Duodenal mucosa (tissue), 2 donors: ENCODE measurements at regions not wholly inside any gene's neighbourhood (a gene's known extent, or its start where the extent isn't known, plus 50 kb on each side); places are given as distances from the start of the nearest gene placed in this dataset.
"Not testable (repeated sequence)": the region's sequence is repeated elsewhere in the genome, so short reads cannot be mapped to it uniquely, and the experiment has no call there.

Source experiments
- H3K27ac ChIP-seq: one replicate; pipeline ENCODE4 v1.7.0; 2013; ENCODE audit warnings: low read depth, low read length
- H3K27me3 ChIP-seq, 2 donors: one replicate each; pipeline ENCODE4 v1.7.0; 2013; ENCODE audit warnings: low read length in 2 of 2, control low read depth in 1 of 2; ENCODE audit not compliant: insufficient read depth in 2 of 2, control insufficient read depth in 1 of 2
- H3K36me3 ChIP-seq, 2 donors: one replicate each; pipeline ENCODE4 v1.7.0; 2013; ENCODE audit warnings: low read length in 2 of 2, control low read depth in 1 of 2; ENCODE audit not compliant: insufficient read depth in 2 of 2, control insufficient read depth in 1 of 2
- H3K4me1 ChIP-seq, 2 donors: one replicate each; pipeline ENCODE4 v1.7.0; 2013; ENCODE audit warnings: low read length in 2 of 2, control low read depth in 1 of 2; ENCODE audit not compliant: insufficient read depth in 2 of 2, control insufficient read depth in 1 of 2
- H3K4me3 ChIP-seq, 2 donors: one replicate each; pipeline ENCODE4 v1.7.0; 2013; ENCODE audit warnings: low read length in 2 of 2, low read depth in 1 of 2
- H3K9ac ChIP-seq, 2 donors: one replicate each; pipeline ENCODE4 v1.7.0; 2013; ENCODE audit warnings: low read length in 2 of 2, low read depth in 1 of 2
- H3K9me3 ChIP-seq, 2 donors: one replicate each; pipeline ENCODE4 v1.7.0; 2013; ENCODE audit warnings: low read length in 2 of 2, control low read depth in 1 of 2; ENCODE audit not compliant: control insufficient read depth in 1 of 2

DNA sequence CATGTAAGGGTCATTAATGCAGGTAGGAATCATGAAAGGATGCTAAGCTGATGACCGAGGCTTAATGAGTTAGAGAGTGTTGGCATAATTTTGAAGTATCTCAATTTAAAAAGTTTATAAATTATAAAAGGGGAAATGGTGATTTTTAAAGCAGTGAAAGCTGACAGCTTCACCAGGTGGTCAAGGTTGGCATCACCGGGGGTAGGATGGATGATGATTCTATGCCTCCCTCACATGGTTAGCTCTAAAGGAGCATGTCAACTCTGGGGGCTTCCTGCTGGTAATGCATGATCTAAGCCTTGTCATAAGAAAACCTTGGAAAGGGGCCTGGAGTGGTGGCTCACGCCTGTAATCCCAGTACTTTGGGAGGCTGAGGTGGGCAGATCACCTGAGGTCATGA is 89.2 kb upstream of the MARCKS start:
- Histone ChIP-seq H3K4me1 (no peaks in the 10 kb centered on the region), H3K9ac (no peak overlapping the region), H3K9me3 (no peaks in the 10 kb centered on the region), H3K27ac (no peak overlapping the region), H3K4me3 (no peak overlapping the region), H3K27me3 (no peaks in the 10 kb centered on the region), H3K36me3 (no peaks in the 10 kb centered on the region)

DNA sequence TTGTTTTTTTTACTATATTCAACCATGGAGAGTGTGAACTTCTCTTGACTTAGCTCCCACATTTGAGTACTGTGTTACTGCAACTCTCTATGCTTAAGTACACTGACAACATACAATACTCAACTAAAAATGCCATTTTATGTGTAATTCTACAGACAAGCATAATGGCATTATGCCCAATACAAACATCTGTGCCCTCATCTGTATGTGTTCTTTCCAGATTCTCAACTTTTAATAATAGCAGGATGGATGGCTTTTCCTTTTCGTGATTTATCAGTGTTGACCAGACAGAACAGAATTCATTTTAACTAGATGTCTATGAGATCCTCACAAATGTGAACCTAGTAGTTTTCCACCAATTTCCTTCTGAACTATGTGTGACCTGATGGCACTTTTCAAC is 84.2 kb upstream of the MARCKS start:
- Histone ChIP-seq H3K4me1 (peaks cover 6 to 9% of the 10 kb centered on the region in 2 donors), H3K9ac (no peak overlapping the region), H3K4me3 (no peak overlapping the region), H3K27me3 (no peaks in the 10 kb centered on the region), H3K9me3 (no peaks in the 10 kb centered on the region), H3K36me3 (no peaks in the 10 kb centered on the region), H3K27ac (no peak overlapping the region)

DNA sequence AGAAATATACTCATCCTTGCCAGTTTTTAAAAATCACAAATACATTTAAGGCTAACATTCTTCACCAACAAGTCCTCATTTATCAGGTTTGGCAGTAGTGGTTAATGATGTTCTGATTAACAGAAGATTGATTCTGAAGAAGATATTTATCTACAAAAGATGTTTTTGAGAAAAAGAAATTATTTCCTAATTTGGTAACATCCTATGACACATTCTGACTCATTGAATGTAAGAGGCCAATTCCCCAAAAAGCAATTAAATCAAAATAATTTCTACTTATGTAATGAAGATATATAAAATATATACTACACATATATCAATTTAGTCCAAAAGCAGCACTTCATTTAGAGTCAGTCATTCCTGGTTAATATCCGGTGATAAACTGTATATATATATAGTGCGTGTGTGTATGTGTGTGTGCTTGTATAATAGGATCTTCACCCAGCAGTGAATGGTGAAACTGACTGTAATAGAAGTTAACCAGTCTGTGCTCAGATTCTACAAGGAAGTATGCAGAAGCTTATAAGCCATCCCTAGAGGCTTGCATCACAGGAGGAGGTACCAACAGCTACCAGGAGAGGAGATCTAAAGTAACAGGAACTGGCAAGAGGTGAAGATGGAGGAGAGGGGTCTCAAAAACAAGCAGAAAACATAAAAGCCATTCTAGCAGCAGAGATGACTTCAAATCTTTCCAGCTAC is 82.9 kb upstream of the MARCKS start:
- H3K27me3 ChIP-seq, result no peaks in the 10 kb centered on the region
- no peak overlapping the region for H3K9ac ChIP-seq
- no peaks in the 10 kb centered on the region for H3K9me3 ChIP-seq
- H3K4me3 ChIP-seq, result no peak overlapping the region
- no peaks in the 10 kb centered on the region for H3K36me3 ChIP-seq
- no peak overlapping the region for H3K27ac ChIP-seq
- H3K4me1 ChIP-seq, result peaks cover 6 to 9% of the 10 kb centered on the region in 2 donors

DNA sequence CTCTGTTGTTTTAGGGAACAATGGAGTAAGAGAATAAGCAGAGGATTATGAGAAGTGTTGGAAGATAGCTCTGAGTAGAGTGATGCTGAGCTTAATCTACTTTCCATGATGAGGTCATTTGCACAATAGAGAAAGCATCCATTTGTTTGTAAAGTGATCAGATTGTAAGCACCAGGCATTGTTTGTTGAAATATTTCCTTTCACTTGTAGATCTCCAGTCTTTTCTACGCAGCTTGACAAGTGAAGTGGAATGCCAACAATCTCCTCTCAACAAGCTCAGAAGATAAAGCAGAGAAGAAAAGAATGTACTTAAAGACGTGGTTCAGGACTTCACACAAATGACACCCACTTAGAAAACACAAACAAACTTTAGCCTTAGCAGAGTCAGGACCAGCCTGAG is 80.1 kb upstream of the MARCKS start:
- no peaks in the 10 kb centered on the region for H3K36me3 ChIP-seq
- peaks cover 6 to 9% of the 10 kb centered on the region in 2 donors for H3K4me1 ChIP-seq
- H3K27ac ChIP-seq, result no peak overlapping the region

DNA sequence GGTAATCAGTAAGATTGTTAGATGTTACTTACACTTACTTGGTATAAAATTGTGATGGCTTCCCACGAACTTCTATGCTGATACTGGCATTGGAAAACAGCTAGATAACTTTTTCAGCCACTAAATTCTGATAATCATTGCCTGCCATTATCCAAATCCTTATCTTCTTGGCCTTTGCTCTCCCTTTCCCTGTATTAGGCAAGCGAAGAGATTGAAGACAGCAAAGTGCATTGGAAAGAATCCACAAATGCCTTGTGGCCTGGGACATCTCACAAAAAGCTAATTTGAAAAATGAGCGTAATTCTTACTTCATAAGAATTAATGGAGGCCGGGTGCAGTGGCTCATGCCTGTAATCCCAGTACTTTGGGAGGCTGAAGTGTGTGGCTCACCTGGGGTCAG is 79.5 kb upstream of the MARCKS start:
- no peak overlapping the region for H3K9ac ChIP-seq
- no peaks in the 10 kb centered on the region for H3K27me3 ChIP-seq
- no peaks in the 10 kb centered on the region for H3K9me3 ChIP-seq
- no peak overlapping the region for H3K27ac ChIP-seq
- no peaks in the 10 kb centered on the region for H3K36me3 ChIP-seq
- H3K4me1 ChIP-seq, result peaks cover 6 to 9% of the 10 kb centered on the region in 2 donors
- H3K4me3 ChIP-seq, result no peak overlapping the region

More for the DNA sequence above, 80.1 kb upstream of the MARCKS start:
- Histone ChIP-seq H3K9me3 (no peaks in the 10 kb centered on the region), H3K4me3 (no peak overlapping the region), H3K27me3 (no peaks in the 10 kb centered on the region), H3K9ac (no peak overlapping the region)

DNA sequence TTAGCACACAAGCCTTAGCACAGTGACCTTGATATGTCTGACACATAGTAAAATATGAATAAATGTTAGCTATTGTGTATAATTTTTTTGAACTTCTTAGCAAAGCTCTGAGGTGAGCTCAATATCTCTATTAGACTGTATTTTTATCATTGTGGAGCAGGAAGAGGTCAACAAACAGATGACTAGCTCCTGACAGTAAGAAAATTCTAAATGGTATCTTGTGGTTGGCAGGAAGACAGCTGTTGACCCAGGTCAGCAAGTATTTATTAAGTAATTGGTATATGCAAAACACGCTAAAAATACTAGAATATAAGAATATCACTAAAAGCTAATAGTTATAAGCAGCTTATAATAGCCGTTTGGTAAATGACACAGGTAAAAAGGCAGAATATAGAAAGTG is 77.5 kb upstream of the MARCKS start:
- H3K27ac ChIP-seq, result no peak overlapping the region

DNA sequence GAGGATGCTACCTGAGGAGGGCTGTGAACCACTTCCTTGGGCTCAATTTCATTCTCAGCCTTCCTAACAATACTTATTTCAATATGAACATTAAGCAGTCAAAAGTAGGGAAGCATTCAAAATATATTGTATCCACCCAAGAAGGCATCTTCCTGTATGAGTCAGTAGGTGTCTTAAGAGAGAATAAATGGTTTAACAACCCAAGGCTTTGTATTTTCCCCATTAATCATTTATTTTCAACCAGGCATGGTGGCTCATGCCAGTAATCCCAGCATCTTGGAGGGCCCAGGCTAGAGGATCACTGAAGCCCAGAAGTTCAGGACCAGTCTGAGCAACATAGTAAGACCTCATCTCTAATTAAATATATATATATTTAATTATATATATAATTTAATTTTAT is 74.5 kb upstream of the MARCKS start:
- H3K27me3 ChIP-seq, result no peaks in the 10 kb centered on the region
- peaks cover 0 to 10% of the 10 kb centered on the region in 2 donors for H3K4me1 ChIP-seq

More for the DNA sequence above, 77.5 kb upstream of the MARCKS start:
- H3K9ac ChIP-seq, result no peak overlapping the region
- H3K4me3 ChIP-seq, result no peak overlapping the region
- H3K9me3 ChIP-seq, result no peaks in the 10 kb centered on the region
- H3K4me1 ChIP-seq, result peaks cover 6 to 14% of the 10 kb centered on the region in 2 donors
- no peaks in the 10 kb centered on the region for H3K36me3 ChIP-seq
- H3K27me3 ChIP-seq, result no peaks in the 10 kb centered on the region

DNA sequence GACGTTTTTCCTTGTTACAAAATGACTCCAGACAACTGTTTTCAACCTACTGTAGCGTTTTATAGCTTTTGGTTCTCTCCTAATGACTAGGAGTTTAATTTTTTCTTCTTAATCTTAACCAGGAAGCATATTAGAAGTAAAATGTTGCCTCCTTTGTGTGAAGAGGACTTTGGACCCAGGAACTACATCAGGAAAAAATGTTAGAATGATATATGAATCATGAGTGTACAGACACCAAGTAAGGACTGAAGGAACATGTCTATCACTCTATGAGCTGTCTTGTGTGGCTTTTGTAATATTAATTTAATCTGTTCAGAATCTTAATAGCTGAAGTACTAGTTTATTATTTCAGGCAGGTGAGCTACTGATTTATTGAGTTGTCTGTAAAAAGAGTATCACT is 71.0 kb upstream of the MARCKS start:
- no peaks in the 10 kb centered on the region for H3K36me3 ChIP-seq
- no peak overlapping the region for H3K9ac ChIP-seq
- peak overlapping the region in 1 of 2 donors; percentile 22 for H3K4me3 ChIP-seq
- H3K27me3 ChIP-seq, result no peaks in the 10 kb centered on the region
- H3K4me1 ChIP-seq, result peaks cover 0 to 9% of the 10 kb centered on the region in 2 donors
- H3K27ac ChIP-seq, result no peak overlapping the region
- no peaks in the 10 kb centered on the region for H3K9me3 ChIP-seq

More for the DNA sequence above, 74.5 kb upstream of the MARCKS start:
- Histone ChIP-seq H3K36me3 (no peaks in the 10 kb centered on the region), H3K4me3 (no peak overlapping the region), H3K9ac (no peak overlapping the region), H3K9me3 (no peaks in the 10 kb centered on the region), H3K27ac (no peak overlapping the region)

DNA sequence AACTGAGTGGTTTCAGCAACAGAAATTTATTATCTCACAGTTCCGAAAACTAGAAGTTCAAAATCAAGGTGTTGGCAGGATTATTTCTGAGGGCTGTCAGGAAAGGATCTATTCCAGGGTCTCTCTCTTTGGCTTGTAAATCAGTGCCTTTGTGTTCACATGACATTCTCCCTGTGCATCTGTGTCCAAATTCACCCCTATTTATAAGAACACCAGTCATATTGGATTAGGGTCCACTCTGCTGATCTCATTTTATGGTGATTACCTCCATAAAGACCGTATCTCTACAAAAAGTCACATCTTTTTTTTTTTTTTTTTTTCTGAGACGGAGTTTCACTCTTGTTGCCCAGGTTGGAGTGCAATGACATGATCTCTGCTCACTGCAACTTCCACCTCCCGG is 68.6 kb upstream of the MARCKS start:
- Histone ChIP-seq H3K9me3 (no peaks in the 10 kb centered on the region), H3K27ac (no peak overlapping the region), H3K27me3 (no peaks in the 10 kb centered on the region), H3K4me3 (no peak overlapping the region), H3K4me1 (peaks cover 0 to 9% of the 10 kb centered on the region in 2 donors), H3K9ac (no peak overlapping the region), H3K36me3 (no peaks in the 10 kb centered on the region)

DNA sequence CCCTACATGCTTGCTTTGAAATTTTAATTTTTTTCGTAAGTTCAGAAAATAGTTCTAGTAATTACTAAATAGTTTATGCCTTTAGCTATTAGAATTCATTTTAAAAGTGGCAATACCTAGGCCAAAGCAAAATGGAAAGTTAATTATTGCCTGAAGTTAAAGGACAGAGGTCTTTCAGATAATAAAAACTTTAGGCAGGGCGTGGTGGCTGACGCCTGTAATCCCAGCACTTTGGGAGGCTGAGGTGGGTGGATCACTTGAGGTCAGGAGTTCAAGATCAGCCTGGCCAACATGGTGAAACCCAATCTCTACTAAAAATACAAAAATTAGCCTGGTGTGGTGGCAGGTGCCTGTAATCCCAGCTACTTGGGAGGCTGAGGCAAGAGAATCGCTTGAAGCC is 65.9 kb upstream of the MARCKS start:
- not testable (repeated sequence) for H3K4me3 ChIP-seq, H3K4me1 ChIP-seq, H3K9ac ChIP-seq, H3K27ac ChIP-seq, H3K36me3 ChIP-seq, H3K27me3 ChIP-seq, H3K9me3 ChIP-seq
